ENCODE measurements at regions not wholly inside any gene's neighbourhood (a gene's known extent, or its start where the extent isn't known, plus 50 kb on each side); places are given as distances from the start of the nearest gene placed in this dataset.

GRCh38 chr2:65687614-65688013 lies 255.2 kb upstream of the SPRED2 start:
- Histone ChIP-seq H3K23me2 (ENCODE audit: low read depth, low read length) (no peaks in the 10 kb centered on the region; the same call in 1 of the 2 replicates), H2BK20ac (ENCODE audit: low read length) (no peak overlapping the region), H2BK15ac (ENCODE audit: low read length) (no peak overlapping the region), H3K4me2 (ENCODE audit: insufficient read depth in 1 of 2, low read depth in 2 of 2, low read length in 2 of 2) (no peak overlapping the region), H3K23ac (ENCODE audit: insufficient read length) (no peak overlapping the region), H4K5ac (ENCODE audit: insufficient read length, low read depth, low read length) (no peak overlapping the region), H3K79me1 (ENCODE audit: low read depth, low read length) (no peaks in the 10 kb centered on the region), H2AK5ac (ENCODE audit: low read depth, low read length) (no peak overlapping the region), H3K4me3 (ENCODE audit: extremely low read depth in 1 of 4, insufficient read depth in 2 of 4, low read depth in 3 of 4, low read length in 4 of 4) (no peak overlapping the region), H3K27ac (ENCODE audit: low read depth, low read length) (no peak overlapping the region), H3K79me2 (ENCODE audit: control insufficient read depth in 1 of 2, insufficient read depth in 2 of 2, low read length in 2 of 2) (no peaks in the 10 kb centered on the region), H3K9me3 (ENCODE audit: insufficient read depth in 2 of 2, low read depth in 1 of 2, low read length in 1 of 2) (no peaks in the 10 kb centered on the region), H4K20me1 (replicated peaks in 1 of 2; ENCODE audit: control insufficient read depth in 1 of 2, insufficient read depth in 2 of 2, low read length in 2 of 2) (no peaks in the 10 kb centered on the region), H2AFZ (ENCODE audit: low read length) (no peak overlapping the region), H3K14ac (ENCODE audit: insufficient read length) (no peak overlapping the region), H3K27me3 (replicated peaks in 1 of 4; ENCODE audit: control insufficient read depth in 3 of 4, extremely low read depth in 1 of 4, insufficient read depth in 3 of 4, low read length in 3 of 4) (no peaks in the 10 kb centered on the region), H3K18ac (ENCODE audit: extremely low read depth, low read length) (no peak overlapping the region), H4K91ac (replicated peaks; ENCODE audit: insufficient read length, low read length) (no peak overlapping the region), H2BK12ac (ENCODE audit: low read depth, low read length) (no peak overlapping the region), H3K36me3 (ENCODE audit: control insufficient read depth in 2 of 4, insufficient read depth in 4 of 4, low read length in 3 of 4) (no peaks in the 10 kb centered on the region), H2BK5ac (ENCODE audit: low read depth, low read length) (no peak overlapping the region), H3K9ac (replicated peaks in 1 of 4; ENCODE audit: extremely low read depth in 1 of 4, low read depth in 3 of 4, low read length in 3 of 4) (no peak overlapping the region), H3K4me1 (replicated peaks in 1 of 4; ENCODE audit: control insufficient read depth in 3 of 4, insufficient read depth in 4 of 4, low read length in 3 of 4) (no peaks in the 10 kb centered on the region), H3K4ac (replicated peaks; ENCODE audit: insufficient read length, low read depth, low read length) (no peak overlapping the region), H4K8ac (ENCODE audit: extremely low read depth, insufficient read depth, low read length) (no peak overlapping the region), H2BK120ac (replicated peaks; ENCODE audit: low read depth, low read length) (no peak overlapping the region), H3K56ac (replicated peaks; ENCODE audit: insufficient read length, low read depth, low read length) (no peak overlapping the region)
- TF ChIP-seq ASH2L (IDR thresholded peaks at IDR 0.05; ENCODE audit: low read length) (no peak), NANOG (IDR thresholded peaks at IDR 0.05; ENCODE audit: insufficient read depth, low read depth, low read length, poor library complexity, severe bottlenecking) (no peak), TAF1 (IDR thresholded peaks at IDR 0.05; ENCODE audit: low read depth, low read length) (no peak)
- WGBS, 2 experiments (ENCODE audit: extremely low coverage in 1 of 2, insufficient coverage in 1 of 2, insufficient read length in 1 of 2, insufficient replicate concordance in 2 of 2, low coverage in 1 of 2, low lambda C conversion rate in 2 of 2, missing lambda C conversion rate in 1 of 2), result 91% methylated on average over 9 of the region's 9 CpGs; no CpG with 5 or more reads in 1 of the 2 experiments
- FAIRE-seq, result no peak
- CTCF ChIA-PET (ENCODE audit: partially characterized antibody), result interaction anchor here (0.8 to 4.2 kb wide), 13 partner anchors 9 to 1398 kb away, joined by 3 to 18 read pairs (median 3); no protein-coding TSS in a partner anchor
- DNase-seq (ENCODE audit: low read depth in 1 of 2, low spot score in 2 of 2), result no peak
- POLR2A ChIA-PET (ENCODE audit: partially characterized antibody), result no interaction called here
